HEK293 (cell line): ENCODE measurements at regions not wholly inside any gene's neighbourhood (a gene's known extent, or its start where the extent isn't known, plus 50 kb on each side); places are given as distances from the start of the nearest gene placed in this dataset.

Experiments used
- CTCF ChIA-PET: fragments of 350-600 bp; formaldehyde crosslinking; extraction: SDS; loops from one replicate; lab custom pipeline; 2021; ENCODE audit warnings: antibody characterized with exemption; lab: Yijun Ruan, JAX
- POLR2A ChIA-PET: fragments of 300-600 bp; formaldehyde crosslinking; extraction: SDS; loops from one replicate; lab custom pipeline; 2020; ENCODE audit warnings: antibody characterized with exemption, inconsistent platforms; lab: Yijun Ruan, JAX
- H3K27ac ChIP-seq: fragments of 200-500 bp; sonication (Bioruptor generic); 2 replicates; pipeline ENCODE4 v1.5.1; 2014; ENCODE audit warnings: low read depth, low read length, control low read depth, inconsistent platforms; ENCODE audit errors: extremely low read depth
- H3K36me3 ChIP-seq, 2 experiments: fragments of 200-500 bp in 1 of 2; sonication (Bioruptor generic) in 1 of 2; 1 replicate in 1 of 2; 2 replicates in 1 of 2; pipeline ENCODE4 v1.5.1; 2014 to 2017; ENCODE audit warnings: inconsistent platforms in 2 of 2, low read length in 2 of 2; ENCODE audit not compliant: control insufficient read depth in 2 of 2, insufficient read depth in 1 of 2
- H3K4me1 ChIP-seq: fragments of 200-500 bp; sonication (Bioruptor generic); 2 replicates; pipeline ENCODE4 v1.5.1; 2014; ENCODE audit warnings: mild to moderate bottlenecking, low read length, inconsistent platforms; ENCODE audit not compliant: control insufficient read depth, insufficient read depth
- H3K4me3 ChIP-seq: 2 replicates; pipeline ENCODE4 v1.5.1; 2011; ENCODE audit warnings: low read depth, mild to moderate bottlenecking, control low read depth, low read length, moderate library complexity
- H3K9me3 ChIP-seq: fragments of 200-500 bp; sonication (Bioruptor generic); 2 replicates; pipeline ENCODE4 v1.5.1; 2014; ENCODE audit warnings: low read depth, low read length, inconsistent platforms; ENCODE audit not compliant: control insufficient read depth, insufficient read depth
- GLIS1 ChIP-seq: fragments of 450-650 bp; formaldehyde crosslinking; IDR thresholded peaks from 2 replicates; pipeline ENCODE4 v1.5.1; 2016; ENCODE audit warnings: missing biosample characterization, missing genetic modification characterization
- PRDM10 ChIP-seq: fragments of 450-650 bp; formaldehyde crosslinking; IDR thresholded peaks from 2 replicates; pipeline ENCODE4 v1.5.1; 2016; ENCODE audit warnings: missing biosample characterization, missing genetic modification characterization
- SP7 ChIP-seq: fragments of 450-650 bp; formaldehyde crosslinking; IDR thresholded peaks from 2 replicates; pipeline ENCODE4 v1.5.1; 2016; ENCODE audit warnings: missing biosample characterization, missing genetic modification characterization
- YY2 ChIP-seq: fragments of 450-650 bp; formaldehyde crosslinking; IDR thresholded peaks from 2 replicates; pipeline ENCODE4 v1.5.1; 2016; ENCODE audit warnings: missing biosample characterization, missing genetic modification characterization
- ZBTB1 ChIP-seq: fragments of 450-650 bp; formaldehyde crosslinking; IDR thresholded peaks from 2 replicates; pipeline ENCODE4 v1.5.1; 2016; ENCODE audit warnings: missing biosample characterization, missing genetic modification characterization
- ZFP37 ChIP-seq: fragments of 450-650 bp; formaldehyde crosslinking; IDR thresholded peaks from 2 replicates; pipeline ENCODE4 v1.5.1; 2016; ENCODE audit warnings: missing biosample characterization, missing genetic modification characterization
- ZFP41 ChIP-seq: fragments of 450-650 bp; formaldehyde crosslinking; IDR thresholded peaks from 2 replicates; pipeline ENCODE4 v1.5.1; 2016; ENCODE audit warnings: missing biosample characterization, missing genetic modification characterization, borderline replicate concordance
- ZNF114 ChIP-seq: fragments of 450-650 bp; formaldehyde crosslinking; IDR thresholded peaks from 2 replicates; pipeline ENCODE4 v1.5.0; 2017; ENCODE audit warnings: missing biosample characterization, missing genetic modification characterization
- ZNF530 ChIP-seq: fragments of 450-650 bp; formaldehyde crosslinking; IDR thresholded peaks from 2 replicates; pipeline ENCODE4 v1.5.1; 2016; ENCODE audit warnings: low read depth, missing biosample characterization, missing genetic modification characterization
- ZNF629 ChIP-seq: fragments of 450-650 bp; formaldehyde crosslinking; IDR thresholded peaks from 2 replicates; pipeline ENCODE4 v1.5.1; 2017; ENCODE audit warnings: missing biosample characterization, missing genetic modification characterization
- ZNF660 ChIP-seq: fragments of 450-650 bp; IDR thresholded peaks from 2 replicates; pipeline ENCODE4 v1.5.1; 2018; ENCODE audit warnings: missing biosample characterization, mild to moderate bottlenecking, missing genetic modification characterization
- ZNF768 ChIP-seq: fragments of 450-650 bp; formaldehyde crosslinking; IDR thresholded peaks from 2 replicates; pipeline ENCODE4 v1.5.1; 2018; ENCODE audit warnings: missing biosample characterization, mild to moderate bottlenecking, missing genetic modification characterization
- ZNF792 ChIP-seq: fragments of 450-650 bp; formaldehyde crosslinking; IDR thresholded peaks from 2 replicates; pipeline ENCODE4 v1.5.1; 2016; ENCODE audit warnings: missing biosample characterization, missing genetic modification characterization
- ZNF843 ChIP-seq: fragments of 450-650 bp; formaldehyde crosslinking; IDR thresholded peaks from 2 replicates; pipeline ENCODE4 v1.5.1; 2016; ENCODE audit warnings: missing biosample characterization, missing genetic modification characterization
- TF ChIP-seq, protein P1 (sequence below): fragments of 450-650 bp; formaldehyde crosslinking; IDR thresholded peaks from 2 replicates; pipeline ENCODE4; 2016; ENCODE audit warnings: missing biosample characterization, missing genetic modification characterization
- TF ChIP-seq, protein P2 (sequence below): fragments of 450-650 bp; IDR thresholded peaks from 2 replicates; pipeline ENCODE4 v1.5.1; 2018; ENCODE audit warnings: missing biosample characterization, mild to moderate bottlenecking, missing genetic modification characterization
- TF ChIP-seq, protein P3 (sequence below): fragments of 450-650 bp; formaldehyde crosslinking; IDR thresholded peaks from 2 replicates; pipeline ENCODE4 v1.5.1; 2016; ENCODE audit warnings: missing biosample characterization, missing genetic modification characterization

DNA sequence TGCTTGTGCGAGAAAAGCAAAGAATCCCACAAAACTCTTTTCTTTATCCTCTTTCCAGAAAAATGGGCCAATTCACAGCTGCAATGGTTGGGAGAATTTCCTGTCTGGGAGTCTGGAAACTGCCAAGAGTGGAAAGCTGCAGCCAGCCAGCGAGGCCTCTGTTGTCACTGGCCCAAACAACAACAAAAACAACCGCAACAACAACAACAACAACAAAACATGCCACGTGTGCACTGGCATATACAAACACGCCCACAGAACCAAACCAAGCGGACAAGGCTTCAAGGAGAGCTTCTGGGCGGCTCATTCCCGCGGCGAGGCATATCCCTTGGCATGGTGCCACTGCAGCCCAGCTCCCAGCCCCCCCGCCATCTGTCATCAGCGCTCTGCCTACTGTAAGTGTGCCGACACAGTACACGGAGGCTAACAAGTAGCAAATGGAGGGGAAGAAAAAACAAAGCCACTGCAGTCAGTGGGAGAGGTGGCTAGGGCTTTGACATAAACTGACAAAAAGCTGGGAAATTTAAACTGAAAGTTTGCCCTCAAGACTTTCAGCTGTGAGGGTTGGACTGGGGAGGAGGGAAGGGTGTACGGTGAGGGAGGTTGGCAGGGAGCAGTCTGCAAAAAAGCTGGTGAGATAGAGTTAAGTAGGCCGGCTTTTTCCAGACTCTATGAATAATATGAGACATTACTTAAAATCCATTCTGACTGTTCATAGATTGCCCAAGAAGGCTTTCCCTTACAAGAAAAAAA lies 165.0 kb upstream of the ZNF462 start (continued):
- TF ChIP-seq PRDM10 (peak; percentile 63), GLIS1 (tag by site-specific recombination) (peak; percentile 44; the same call in 1 of the 2 replicates), YY2 (tag by site-specific recombination) (no peak), ZNF843 (0 out of 2 replicates have a peak, but pooled peaks have one; percentile 45), ZBTB1 (no peak), ZNF629 (tag by site-specific recombination) (peak; percentile 37; the same call in 1 of the 2 replicates), ZNF114 (tag by site-specific recombination) (no peak), ZFP37 (tag by site-specific recombination) (peak; percentile 40; the same call in 1 of the 2 replicates)
- TF ChIP-seq, protein P1, sequence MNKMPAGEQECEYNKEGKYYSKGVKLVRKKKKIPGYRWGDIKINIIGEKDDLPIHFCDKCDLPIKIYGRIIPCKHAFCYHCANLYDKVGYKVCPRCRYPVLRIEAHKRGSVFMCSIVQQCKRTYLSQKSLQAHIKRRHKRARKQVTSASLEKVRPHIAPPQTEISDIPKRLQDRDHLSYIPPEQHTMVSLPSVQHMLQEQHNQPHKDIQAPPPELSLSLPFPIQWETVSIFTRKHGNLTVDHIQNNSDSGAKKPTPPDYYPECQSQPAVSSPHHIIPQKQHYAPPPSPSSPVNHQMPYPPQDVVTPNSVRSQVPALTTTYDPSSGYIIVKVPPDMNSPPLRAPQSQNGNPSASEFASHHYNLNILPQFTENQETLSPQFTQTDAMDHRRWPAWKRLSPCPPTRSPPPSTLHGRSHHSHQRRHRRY (tag by site-specific recombination) = no peak
- TF ChIP-seq, protein P2, sequence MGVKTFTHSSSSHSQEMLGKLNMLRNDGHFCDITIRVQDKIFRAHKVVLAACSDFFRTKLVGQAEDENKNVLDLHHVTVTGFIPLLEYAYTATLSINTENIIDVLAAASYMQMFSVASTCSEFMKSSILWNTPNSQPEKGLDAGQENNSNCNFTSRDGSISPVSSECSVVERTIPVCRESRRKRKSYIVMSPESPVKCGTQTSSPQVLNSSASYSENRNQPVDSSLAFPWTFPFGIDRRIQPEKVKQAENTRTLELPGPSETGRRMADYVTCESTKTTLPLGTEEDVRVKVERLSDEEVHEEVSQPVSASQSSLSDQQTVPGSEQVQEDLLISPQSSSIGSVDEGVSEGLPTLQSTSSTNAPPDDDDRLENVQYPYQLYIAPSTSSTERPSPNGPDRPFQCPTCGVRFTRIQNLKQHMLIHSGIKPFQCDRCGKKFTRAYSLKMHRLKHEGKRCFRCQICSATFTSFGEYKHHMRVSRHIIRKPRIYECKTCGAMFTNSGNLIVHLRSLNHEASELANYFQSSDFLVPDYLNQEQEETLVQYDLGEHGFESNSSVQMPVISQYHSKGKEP = peak; percentile 64
- TF ChIP-seq, protein P3, sequence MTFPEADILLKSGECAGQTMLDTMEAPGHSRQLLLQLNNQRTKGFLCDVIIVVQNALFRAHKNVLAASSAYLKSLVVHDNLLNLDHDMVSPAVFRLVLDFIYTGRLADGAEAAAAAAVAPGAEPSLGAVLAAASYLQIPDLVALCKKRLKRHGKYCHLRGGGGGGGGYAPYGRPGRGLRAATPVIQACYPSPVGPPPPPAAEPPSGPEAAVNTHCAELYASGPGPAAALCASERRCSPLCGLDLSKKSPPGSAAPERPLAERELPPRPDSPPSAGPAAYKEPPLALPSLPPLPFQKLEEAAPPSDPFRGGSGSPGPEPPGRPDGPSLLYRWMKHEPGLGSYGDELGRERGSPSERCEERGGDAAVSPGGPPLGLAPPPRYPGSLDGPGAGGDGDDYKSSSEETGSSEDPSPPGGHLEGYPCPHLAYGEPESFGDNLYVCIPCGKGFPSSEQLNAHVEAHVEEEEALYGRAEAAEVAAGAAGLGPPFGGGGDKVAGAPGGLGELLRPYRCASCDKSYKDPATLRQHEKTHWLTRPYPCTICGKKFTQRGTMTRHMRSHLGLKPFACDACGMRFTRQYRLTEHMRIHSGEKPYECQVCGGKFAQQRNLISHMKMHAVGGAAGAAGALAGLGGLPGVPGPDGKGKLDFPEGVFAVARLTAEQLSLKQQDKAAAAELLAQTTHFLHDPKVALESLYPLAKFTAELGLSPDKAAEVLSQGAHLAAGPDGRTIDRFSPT (tag by site-specific recombination) = peak; percentile 50; the same call in 1 of the 2 replicates

DNA sequence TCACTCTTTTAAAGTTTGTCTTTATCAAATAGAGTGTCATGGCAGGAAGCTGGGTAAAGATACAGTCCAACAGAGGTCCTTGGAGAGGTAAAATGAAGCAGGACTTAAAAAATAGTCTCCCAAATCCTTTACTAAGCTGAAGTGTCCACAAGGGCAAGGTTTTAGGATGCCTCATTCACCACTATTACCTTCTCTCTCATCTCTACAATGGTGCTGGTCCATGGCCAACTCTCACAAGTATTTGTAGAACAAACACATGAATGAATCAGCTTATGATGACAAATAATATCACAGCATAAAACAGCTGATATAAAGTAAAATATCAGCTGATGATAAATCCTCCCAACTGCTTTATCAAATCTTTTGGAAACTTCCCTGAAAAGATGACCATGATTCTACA lies 162.3 kb upstream of the ZNF462 start:
- CTCF ChIA-PET = interaction anchor here (0.6 kb wide), 1 partner anchor 472 kb away, joined by 3 read pairs; no protein-coding TSS in a partner anchor
- TF ChIP-seq ZNF768 (no peak), ZFP41 (tag by site-specific recombination) (no peak), ZNF792 (tag by site-specific recombination) (no peak), ZNF660 (tag by site-specific recombination) (no peak), ZNF843 (no peak), ZNF530 (tag by site-specific recombination) (no peak), SP7 (tag by site-specific recombination) (no peak)
- TF ChIP-seq, protein P3 (tag by site-specific recombination) = no peak
- TF ChIP-seq, all 188 proteins: peak for 0
- H3K36me3 ChIP-seq = no peaks in the 10 kb centered on the region
- H3K9me3 ChIP-seq = no peaks in the 10 kb centered on the region
- H3K4me1 ChIP-seq = peaks cover 3% of the 10 kb centered on the region; the same call in 1 of the 2 replicates
- no peak overlapping the region for H3K4me3 ChIP-seq
- no peak overlapping the region for H3K27ac ChIP-seq
- POLR2A ChIA-PET = interaction anchor here (0.5 kb wide), 1 partner anchor 1145 kb away, joined by 8 read pairs; no protein-coding TSS in a partner anchor
